ENCODE measurements at regions not wholly inside any gene's neighbourhood (a gene's known extent, or its start where the extent isn't known, plus 50 kb on each side); places are given as distances from the start of the nearest gene placed in this dataset.

DNA sequence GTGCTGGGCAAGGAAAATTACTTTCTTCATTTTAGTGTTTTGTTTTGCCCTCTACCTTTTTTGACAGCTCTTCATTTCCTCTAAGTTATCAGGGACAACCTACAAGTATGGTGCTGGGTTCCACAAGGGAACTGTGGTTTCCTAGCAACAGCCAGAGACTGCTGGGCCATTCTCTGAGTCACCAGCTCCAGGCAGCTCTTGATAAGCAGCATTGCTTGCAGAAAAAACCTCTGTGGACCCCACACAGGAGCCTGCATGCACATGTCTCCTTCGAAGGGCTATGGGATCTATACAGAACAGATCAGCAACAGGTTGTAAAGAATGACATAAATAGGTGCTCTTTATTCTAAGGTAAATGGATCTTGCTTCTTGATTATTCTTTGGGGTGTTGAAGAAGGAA is 81.0 kb upstream of the CCDC196 start:
- H3K27ac ChIP-seq (ENCODE audit: low read depth in 2 of 2, low read length in 1 of 2): no peak overlapping the region
- H3K36me3 ChIP-seq (replicated peaks in 1 of 2; ENCODE audit: control insufficient read depth in 1 of 2, insufficient read depth in 2 of 2, low read length in 1 of 2): no peaks in the 10 kb centered on the region
- H3K9me2 ChIP-seq: no peaks in the 10 kb centered on the region
- DNase-seq: no peak
- H2AFZ ChIP-seq (ENCODE audit: low read depth): no peak overlapping the region
- H3K4me1 ChIP-seq (ENCODE audit: control insufficient read depth in 1 of 2, insufficient read depth in 2 of 2, low read depth in 1 of 2, low read length in 1 of 2): no peaks in the 10 kb centered on the region
- H3K4me3 ChIP-seq (ENCODE audit: low read depth in 2 of 2, low read length in 1 of 2): no peak overlapping the region
- no peaks in the 10 kb centered on the region for H3F3A ChIP-seq (replicated peaks; ENCODE audit: insufficient read depth)
- ChIA-PET POLR2A (no interaction called here), CTCF (interaction anchor here (1.8 to 5.1 kb wide), 2 partner anchors 45 to 219 kb away, joined by 6 to 41 read pairs; no protein-coding TSS in a partner anchor)
- WGBS (ENCODE audit: low lambda C conversion rate): 4% methylated on average over 1 of the region's 1 CpG
- H3K79me2 ChIP-seq (ENCODE audit: insufficient read depth): no peaks in the 10 kb centered on the region
- H3K9me3 ChIP-seq: no peaks in the 10 kb centered on the region
- no peak overlapping the region for H3K4me2 ChIP-seq
- H4K20me1 ChIP-seq (ENCODE audit: insufficient read depth): no peaks in the 10 kb centered on the region
- no peak overlapping the region for H3K9ac ChIP-seq
- H3K27me3 ChIP-seq (ENCODE audit: insufficient read depth): no peaks in the 10 kb centered on the region
- TF ChIP-seq GATA2 (CRISPR knock-in tag; IDR thresholded peaks at IDR 0.05) (no peak), RCOR1 (IDR thresholded peaks at IDR 0.05; ENCODE audit: low read length) (no peak), RAD21 (IDR thresholded peaks at IDR 0.05; ENCODE audit: low read length) (no peak), EP300 (IDR thresholded peaks at IDR 0.05; ENCODE audit: borderline replicate concordance in 1 of 2, low read depth in 1 of 2, low read length in 1 of 2) (no peak), TAF1 (IDR thresholded peaks at IDR 0.05; ENCODE audit: borderline replicate concordance, low read depth, low read length) (no peak), CHD2 (IDR thresholded peaks at IDR 0.05; ENCODE audit: low read length, partially characterized antibody) (no peak)

GRCh38 chr14:66413901-66414300 is 72.3 kb upstream of the CCDC196 start:
- no peak for DNase-seq
- H2AFZ ChIP-seq (ENCODE audit: low read depth): no peak overlapping the region
- H3K79me2 ChIP-seq (ENCODE audit: insufficient read depth): no peaks in the 10 kb centered on the region
- no peak overlapping the region for H3K27ac ChIP-seq (ENCODE audit: low read depth in 2 of 2, low read length in 1 of 2)
- no peaks in the 10 kb centered on the region for H4K20me1 ChIP-seq (ENCODE audit: insufficient read depth)
- no peaks in the 10 kb centered on the region for H3K9me3 ChIP-seq
- ChIA-PET POLR2A (no interaction called here), CTCF (no interaction called here)
- H3F3A ChIP-seq (replicated peaks; ENCODE audit: insufficient read depth): no peaks in the 10 kb centered on the region
- H3K4me1 ChIP-seq (ENCODE audit: control insufficient read depth in 1 of 2, insufficient read depth in 2 of 2, low read depth in 1 of 2, low read length in 1 of 2): no peaks in the 10 kb centered on the region
- no peaks in the 10 kb centered on the region for H3K9me2 ChIP-seq
- H3K4me2 ChIP-seq: no peak overlapping the region
- no peak for TF ChIP-seq MXI1 (IDR thresholded peaks at IDR 0.05; ENCODE audit: low read depth, low read length)
- H3K36me3 ChIP-seq (replicated peaks in 1 of 2; ENCODE audit: control insufficient read depth in 1 of 2, insufficient read depth in 2 of 2, low read length in 1 of 2): no peaks in the 10 kb centered on the region
- no peak overlapping the region for H3K9ac ChIP-seq
- no peaks in the 10 kb centered on the region for H3K27me3 ChIP-seq (ENCODE audit: insufficient read depth)
- H3K4me3 ChIP-seq (ENCODE audit: low read depth in 2 of 2, low read length in 1 of 2): no peak overlapping the region

- TF ChIP-seq JUND (IDR thresholded peaks at IDR 0.05) (no peak), POLR2AphosphoS5 (IDR thresholded peaks at IDR 0.05; ENCODE audit: low read depth, low read length) (no peak), FOXM1 (IDR thresholded peaks at IDR 0.05; ENCODE audit: low read depth) (no peak), NFIC (IDR thresholded peaks at IDR 0.05; ENCODE audit: borderline replicate concordance) (no peak), IRF3 (IDR thresholded peaks at IDR 0.05; ENCODE audit: low read depth, low read length) (no peak)
- no peaks in the 10 kb centered on the region for H3K9me2 ChIP-seq
- ChIA-PET POLR2A (no interaction called here), CTCF (no interaction called here)
- 80% methylated on average over 1 of the region's 1 CpG for WGBS (ENCODE audit: low lambda C conversion rate)
- H3K79me2 ChIP-seq (ENCODE audit: insufficient read depth): no peaks in the 10 kb centered on the region
- H3F3A ChIP-seq (replicated peaks; ENCODE audit: insufficient read depth): no peaks in the 10 kb centered on the region
- no peaks in the 10 kb centered on the region for H3K36me3 ChIP-seq (replicated peaks in 1 of 2; ENCODE audit: control insufficient read depth in 1 of 2, insufficient read depth in 2 of 2, low read length in 1 of 2)
- no peaks in the 10 kb centered on the region for H3K4me1 ChIP-seq (ENCODE audit: control insufficient read depth in 1 of 2, insufficient read depth in 2 of 2, low read depth in 1 of 2, low read length in 1 of 2)
- no peak overlapping the region for H2AFZ ChIP-seq (ENCODE audit: low read depth)
- H3K9ac ChIP-seq: no peak overlapping the region
- H3K27me3 ChIP-seq (ENCODE audit: insufficient read depth): no peaks in the 10 kb centered on the region
- no peak overlapping the region for H3K27ac ChIP-seq (ENCODE audit: low read depth in 2 of 2, low read length in 1 of 2)
- no peak overlapping the region for H3K4me2 ChIP-seq
- no peak overlapping the region for H3K4me3 ChIP-seq (ENCODE audit: low read depth in 2 of 2, low read length in 1 of 2)
- no peaks in the 10 kb centered on the region for H4K20me1 ChIP-seq (ENCODE audit: insufficient read depth)
- no peaks in the 10 kb centered on the region for H3K9me3 ChIP-seq
- DNase-seq: no peak
These were observed 71.7 kb upstream of the CCDC196 start for GRCh38 chr14:66414511-66414910.

Measured in SK-N-SH (cell line).